22Rv1 (cell line): ENCODE measurements at regions not wholly inside any gene's neighbourhood (a gene's known extent, or its start where the extent isn't known, plus 50 kb on each side); places are given as distances from the start of the nearest gene placed in this dataset.

ENCODE experiments used
- H3K27ac ChIP-seq: fragments of 450-650 bp; 2 replicates; pipeline ENCODE4 v1.5.1; 2017
- CTCF ChIP-seq: fragments of 450-650 bp; IDR thresholded peaks from 2 replicates; pipeline ENCODE4 v1.5.1; 2017; ENCODE audit warnings: mild to moderate bottlenecking
- ZFX ChIP-seq: fragments of 450-650 bp; IDR thresholded peaks from 2 replicates; pipeline ENCODE4 v1.6.1; 2017; ENCODE audit warnings: antibody characterized with exemption, borderline replicate concordance

- TF ChIP-seq ZFX (no peak), CTCF (no peak)
- H3K27ac ChIP-seq: no peak overlapping the region
Observed at GRCh38 chrX:116827063-116827462, 364.3 kb upstream of the CT83 start.

DNA sequence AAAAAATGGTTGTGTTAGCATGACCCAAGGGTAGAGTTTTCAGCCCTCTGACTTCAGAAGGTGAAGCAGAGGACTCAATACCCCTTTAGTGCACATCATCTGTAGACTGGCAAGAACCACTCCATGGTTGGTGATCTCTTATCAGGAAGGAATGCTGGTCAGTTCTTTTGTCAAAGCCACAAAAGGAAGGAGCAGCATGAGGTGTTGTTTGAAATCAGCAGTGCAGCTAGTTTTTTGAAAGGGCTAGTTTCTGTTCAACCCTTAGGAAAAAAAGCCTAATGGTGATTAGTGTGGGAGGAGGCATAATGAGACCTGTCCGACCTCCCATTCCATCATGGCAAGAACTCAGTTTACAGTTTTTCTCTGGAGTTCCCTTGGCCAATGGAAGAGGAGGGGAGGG is 362.0 kb upstream of the CT83 start:
- no peak overlapping the region for H3K27ac ChIP-seq
- no peak for TF ChIP-seq CTCF
- no peak for TF ChIP-seq ZFX

DNA sequence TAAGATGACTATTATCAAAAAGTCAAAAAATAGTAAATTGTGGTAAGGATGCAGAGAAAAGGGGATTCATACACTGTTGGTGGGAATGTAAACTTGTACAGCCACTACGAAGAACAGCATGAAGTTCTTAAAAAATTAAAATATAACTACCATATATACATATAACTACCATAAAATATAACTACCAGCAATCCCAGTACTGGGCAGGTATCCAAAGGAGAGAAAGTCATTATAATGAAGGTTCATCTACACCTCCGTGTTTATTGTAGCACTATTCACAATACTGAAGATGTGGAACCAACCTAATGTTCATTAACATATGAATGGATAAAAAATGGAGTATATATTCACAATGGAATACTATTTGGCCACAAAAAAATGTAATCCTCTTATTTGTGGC is 360.9 kb upstream of the CT83 start:
- no peak for TF ChIP-seq ZFX
- no peak for TF ChIP-seq CTCF

DNA sequence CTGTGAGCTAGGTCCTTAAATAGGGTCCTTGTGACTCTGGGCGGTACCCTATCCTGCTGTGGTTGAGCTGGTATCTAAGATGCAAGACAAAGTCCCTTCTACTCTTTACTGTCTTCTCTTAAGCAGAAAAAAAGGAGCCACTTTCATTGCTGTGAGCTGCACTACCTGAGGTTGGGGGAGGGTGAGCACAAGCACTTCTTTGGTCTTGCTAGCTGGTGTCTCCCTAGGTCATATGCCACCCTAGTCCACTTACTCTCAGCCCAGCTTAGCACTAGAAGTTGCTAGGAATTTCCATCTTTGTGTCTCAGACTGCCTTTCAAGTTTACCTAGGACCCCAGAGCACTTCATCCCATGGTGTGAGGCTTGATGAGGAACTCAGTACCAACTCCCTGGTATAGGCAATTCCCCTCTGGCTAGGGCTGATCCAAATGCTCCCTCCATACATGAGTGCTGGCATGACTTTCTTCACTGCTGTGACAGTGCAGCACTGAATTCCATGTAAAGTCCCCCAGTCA is 343.6 kb upstream of the CT83 start:
- no peak for TF ChIP-seq CTCF
- no peak for TF ChIP-seq ZFX
- no peak overlapping the region for H3K27ac ChIP-seq

More for the DNA sequence above, 360.9 kb upstream of the CT83 start:
- H3K27ac ChIP-seq: no peak overlapping the region

- TF ChIP-seq ZFX (no peak), CTCF (no peak)
- no peak overlapping the region for H3K27ac ChIP-seq
Observed at GRCh38 chrX:116801943-116802342, 339.2 kb upstream of the CT83 start.

DNA sequence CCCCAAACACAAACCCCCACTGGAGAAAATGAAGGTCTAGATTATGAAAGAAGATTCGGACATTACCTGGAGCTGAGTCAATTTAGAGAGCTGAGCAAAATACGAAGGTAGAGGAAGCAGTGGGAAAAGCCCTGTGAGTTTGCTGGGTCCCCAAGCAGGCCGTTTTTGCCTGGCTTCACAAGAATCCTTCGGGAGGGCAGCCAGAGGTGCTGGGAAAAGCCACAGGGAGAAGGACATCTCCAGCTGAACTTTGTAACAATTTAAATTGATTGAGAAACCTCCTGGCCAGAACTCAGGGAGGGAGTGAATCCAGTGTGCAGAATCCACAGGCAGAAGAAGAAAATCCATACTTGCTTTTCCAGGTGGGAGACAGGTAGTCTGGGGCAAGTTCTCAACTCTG is 319.1 kb upstream of the CT83 start:
- no peak for TF ChIP-seq CTCF
- TF ChIP-seq ZFX: no peak
- no peak overlapping the region for H3K27ac ChIP-seq

DNA sequence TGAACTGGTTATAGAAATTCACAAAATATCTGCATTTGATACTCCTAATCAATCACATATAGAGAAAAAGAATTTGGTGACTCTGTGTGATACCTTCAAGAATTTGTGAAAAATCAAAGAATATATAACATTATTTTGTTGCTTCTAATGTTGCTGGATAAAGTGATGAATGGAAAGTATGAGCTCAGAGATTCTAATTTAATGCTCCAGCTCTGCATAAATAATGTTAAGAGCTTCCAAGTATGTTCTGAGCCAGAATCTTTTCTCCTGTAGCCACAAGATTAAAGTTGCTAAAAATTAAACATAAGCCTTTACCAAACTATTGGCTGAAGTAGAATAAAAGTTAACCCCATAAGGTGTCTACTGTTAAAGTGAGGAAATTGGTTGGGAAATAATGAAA is 294.7 kb upstream of the CT83 start:
- TF ChIP-seq ZFX (no peak), CTCF (no peak)
- H3K27ac ChIP-seq: no peak overlapping the region
